ENCODE measurements at regions not wholly inside any gene's neighbourhood (a gene's known extent, or its start where the extent isn't known, plus 50 kb on each side); places are given as distances from the start of the nearest gene placed in this dataset.

GRCh38 chr14:82060219-82060618 lies 526.6 kb upstream of the SEL1L start:
- no peak for TF ChIP-seq CTCF (IDR thresholded peaks at IDR 0.05; ENCODE audit: low read length, missing control alignments)
- H3K4me3 ChIP-seq (replicated peaks; ENCODE audit: low read depth, low read length) = no peak overlapping the region
- no peak for DNase-seq (ENCODE audit: low read depth)

GRCh38 chr14:82067221-82067875 lies 533.7 kb upstream of the SEL1L start:
- DNase-seq (ENCODE audit: low read depth) = no peak
- no peak for TF ChIP-seq CTCF (IDR thresholded peaks at IDR 0.05; ENCODE audit: low read length, missing control alignments)
- no peak overlapping the region for H3K4me3 ChIP-seq (replicated peaks; ENCODE audit: low read depth, low read length)

GRCh38 chr14:82070040-82070439 lies 536.4 kb upstream of the SEL1L start:
- TF ChIP-seq CTCF (IDR thresholded peaks at IDR 0.05; ENCODE audit: low read length, missing control alignments) = no peak
- no peak for DNase-seq (ENCODE audit: low read depth)
- H3K4me3 ChIP-seq (replicated peaks; ENCODE audit: low read depth, low read length) = no peak overlapping the region

GRCh38 chr14:82070753-82071152 lies 537.1 kb upstream of the SEL1L start:
- no peak for DNase-seq (ENCODE audit: low read depth)
- no peak overlapping the region for H3K4me3 ChIP-seq (replicated peaks; ENCODE audit: low read depth, low read length)
- no peak for TF ChIP-seq CTCF (IDR thresholded peaks at IDR 0.05; ENCODE audit: low read length, missing control alignments)

GRCh38 chr14:82073547-82073946 lies 539.9 kb upstream of the SEL1L start:
- no peak overlapping the region for H3K4me3 ChIP-seq (replicated peaks; ENCODE audit: low read depth, low read length)
- TF ChIP-seq CTCF (IDR thresholded peaks at IDR 0.05; ENCODE audit: low read length, missing control alignments) = no peak
- DNase-seq (ENCODE audit: low read depth) = no peak

GRCh38 chr14:82075566-82075965 lies 541.9 kb upstream of the SEL1L start:
- no peak for TF ChIP-seq CTCF (IDR thresholded peaks at IDR 0.05; ENCODE audit: low read length, missing control alignments)
- H3K4me3 ChIP-seq (replicated peaks; ENCODE audit: low read depth, low read length) = no peak overlapping the region
- DNase-seq (ENCODE audit: low read depth) = peak; percentile 7

- H3K4me3 ChIP-seq (replicated peaks; ENCODE audit: low read depth, low read length) = no peak overlapping the region
- no peak for DNase-seq (ENCODE audit: low read depth)
- TF ChIP-seq CTCF (IDR thresholded peaks at IDR 0.05; ENCODE audit: low read length, missing control alignments) = no peak
Observed at GRCh38 chr14:82079553-82079952, 545.9 kb upstream of the SEL1L start.

Data from fibroblast of pulmonary artery (primary cell).